Left renal pelvis (tissue), 4 donors: ENCODE measurements at regions not wholly inside any gene's neighbourhood (a gene's known extent, or its start where the extent isn't known, plus 50 kb on each side); places are given as distances from the start of the nearest gene placed in this dataset.

Experiments
- DNase-seq, 4 donors: peaks; one replicate each; pipeline ENCODE4 v3.0.0-alpha.2; 2013; ENCODE audit warnings: low read depth in 4 of 4, low spot score in 3 of 4

- DNase-seq, result no peak
Measured at GRCh38 chr10:129307141-129307540, 159.9 kb upstream of the MGMT start.

- no peak for DNase-seq
Measured at GRCh38 chr10:129308953-129309564, 158.0 kb upstream of the MGMT start.

GRCh38 chr10:129309565-129309964 is 157.5 kb upstream of the MGMT start:
- DNase-seq, result no peak

- DNase-seq, result no peak
Measured at GRCh38 chr10:129310881-129311280, 156.2 kb upstream of the MGMT start.

DNA sequence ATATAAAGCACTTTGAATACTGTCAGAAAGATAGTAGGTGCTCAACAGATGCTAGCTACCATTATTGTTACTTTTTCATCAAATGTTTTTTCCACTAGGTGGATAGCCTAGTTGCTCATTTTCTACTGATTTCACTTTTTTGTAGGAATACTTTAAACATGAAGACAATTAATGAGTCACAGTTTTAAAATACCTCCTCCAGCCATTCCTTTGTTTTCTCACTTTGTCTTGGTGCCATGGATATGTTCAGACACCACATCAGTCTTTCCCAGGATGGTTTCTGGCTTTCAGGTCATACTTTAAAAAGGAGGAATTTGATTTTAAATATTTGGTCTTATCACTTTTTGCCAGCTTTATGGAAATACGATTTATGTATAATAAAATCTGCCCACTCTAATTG is 147.1 kb upstream of the MGMT start:
- no peak for DNase-seq

- no peak for DNase-seq
Measured at GRCh38 chr10:129320340-129320739, 146.7 kb upstream of the MGMT start.

DNA sequence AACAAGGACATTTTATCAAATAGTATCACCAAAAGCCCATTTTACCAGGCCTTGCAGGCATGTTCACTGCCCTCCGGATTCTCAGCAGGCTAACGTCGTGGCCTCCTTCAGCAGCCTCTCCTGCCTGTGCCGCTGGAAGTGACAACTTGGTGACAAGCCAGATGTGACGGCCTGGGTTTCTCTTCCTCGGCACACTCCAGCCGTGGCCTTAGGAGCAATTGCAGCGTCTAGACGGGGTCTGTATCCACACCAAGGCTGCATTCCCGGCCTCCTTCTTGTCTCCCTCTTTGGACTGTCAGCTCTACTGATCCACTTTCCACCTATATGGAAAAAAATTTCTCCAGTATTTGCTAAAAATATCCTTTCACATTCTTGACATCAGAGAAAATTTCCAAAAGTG is 145.3 kb upstream of the MGMT start:
- no peak for DNase-seq

DNA sequence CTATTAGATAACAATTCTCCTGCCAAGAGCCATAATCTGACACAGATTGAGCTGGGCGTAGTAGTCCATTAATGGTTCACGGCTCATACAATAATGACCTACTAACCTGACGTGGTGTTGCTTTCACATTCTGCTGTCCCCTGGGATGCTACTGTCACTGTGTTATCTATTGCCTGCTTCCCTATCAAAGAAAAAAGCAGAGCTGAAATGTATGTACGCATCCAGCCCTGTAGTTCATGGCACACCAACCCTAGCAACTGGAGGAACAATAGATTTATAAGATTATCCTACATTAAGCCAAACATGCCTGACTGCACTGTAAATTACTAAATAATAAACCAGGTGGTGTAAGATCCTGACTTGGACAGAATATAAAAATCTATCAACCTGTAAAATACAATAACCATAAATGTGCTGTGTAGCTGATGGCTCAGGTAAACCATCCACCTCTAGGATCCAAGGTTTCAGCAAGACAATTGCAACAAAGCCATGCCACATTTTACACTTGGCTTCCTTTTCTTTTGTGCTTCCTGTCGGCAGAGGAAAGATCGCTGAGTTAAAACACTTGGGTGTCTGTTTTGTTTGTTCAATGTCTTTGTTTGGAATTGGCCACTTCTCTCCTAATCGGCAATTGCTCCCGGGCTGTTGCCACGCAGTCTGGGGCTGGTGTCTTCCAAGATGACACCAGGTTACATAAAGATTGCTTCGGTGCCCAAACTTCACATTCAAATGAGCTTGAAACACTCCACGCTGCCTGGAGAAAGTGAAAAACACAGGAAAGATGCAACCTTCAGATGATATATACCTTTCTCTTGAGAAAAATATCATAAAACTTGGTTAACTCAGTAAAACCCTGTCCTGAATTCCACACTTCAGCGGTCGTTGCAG is 143.9 kb upstream of the MGMT start:
- no peak for DNase-seq

DNA sequence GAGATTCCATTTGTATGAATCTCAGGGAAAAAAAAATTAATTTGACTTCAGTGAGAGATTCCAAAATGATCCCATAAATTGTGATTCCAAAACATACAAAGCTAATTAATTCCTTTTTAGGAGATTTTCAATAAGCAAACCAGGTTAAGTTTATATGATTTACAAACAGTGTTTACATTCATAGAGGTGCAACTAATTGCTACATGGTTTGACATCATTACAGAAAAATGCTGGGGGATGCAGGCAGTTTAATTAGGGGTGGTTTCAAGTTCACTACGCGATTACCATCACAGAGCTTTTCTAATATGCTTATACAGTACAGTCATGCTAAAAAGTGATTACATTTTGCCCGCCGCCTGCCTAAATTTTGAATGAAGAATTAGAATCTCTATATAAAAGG is 143.2 kb upstream of the MGMT start:
- no peak for DNase-seq

GRCh38 chr10:129325893-129326292 is 141.1 kb upstream of the MGMT start:
- DNase-seq, result no peak

DNA sequence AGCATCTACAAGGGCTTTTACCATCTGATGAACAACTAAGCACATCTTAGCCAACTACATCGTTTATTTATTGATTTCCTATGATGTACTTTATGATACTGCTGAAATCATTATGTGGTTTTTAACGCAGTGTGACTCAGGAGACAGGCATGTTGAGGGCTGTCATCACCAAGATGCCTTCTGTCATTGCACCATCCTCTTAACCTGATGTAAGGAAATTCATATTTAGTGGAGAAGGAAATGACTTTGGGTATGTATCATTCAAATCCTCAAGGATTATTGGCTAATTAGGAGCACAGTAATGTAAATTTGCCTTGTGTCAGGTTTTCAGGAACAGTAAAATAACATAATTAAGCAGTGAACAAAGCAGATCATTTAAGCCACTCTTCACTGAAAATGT is 138.5 kb upstream of the MGMT start:
- DNase-seq, result no peak

DNA sequence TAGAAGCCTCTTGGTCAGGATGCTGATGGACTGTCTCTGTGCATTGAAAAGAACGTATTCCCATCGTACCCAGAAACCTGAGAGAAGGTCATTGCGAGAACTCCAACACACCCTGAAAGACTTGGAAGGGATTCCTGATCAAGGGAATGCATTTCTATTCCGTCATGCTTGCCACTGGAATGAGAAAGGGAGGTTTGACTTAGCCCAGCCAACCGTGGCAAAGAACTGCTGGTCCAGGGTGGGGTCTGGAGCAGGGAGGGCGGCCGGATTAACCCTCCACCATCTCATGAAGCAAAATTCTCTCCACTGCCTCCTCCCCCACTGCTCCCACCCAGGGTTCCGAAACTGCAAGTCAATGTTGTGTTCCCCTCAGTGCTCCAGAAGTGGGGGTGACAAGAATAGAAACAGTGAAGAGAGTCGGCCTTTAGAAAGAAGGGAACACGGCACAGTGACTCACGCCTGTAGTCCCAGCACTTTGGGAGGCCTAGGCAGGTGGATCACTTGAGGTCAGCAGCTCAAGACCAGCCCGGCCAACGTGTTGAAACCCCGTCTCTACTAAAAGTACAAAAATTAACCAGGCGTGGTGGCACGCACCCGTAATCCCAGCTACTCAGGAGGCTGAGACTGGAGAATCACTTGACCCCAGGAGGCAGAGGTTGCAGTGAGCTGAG is 137.5 kb upstream of the MGMT start:
- no peak for DNase-seq

DNA sequence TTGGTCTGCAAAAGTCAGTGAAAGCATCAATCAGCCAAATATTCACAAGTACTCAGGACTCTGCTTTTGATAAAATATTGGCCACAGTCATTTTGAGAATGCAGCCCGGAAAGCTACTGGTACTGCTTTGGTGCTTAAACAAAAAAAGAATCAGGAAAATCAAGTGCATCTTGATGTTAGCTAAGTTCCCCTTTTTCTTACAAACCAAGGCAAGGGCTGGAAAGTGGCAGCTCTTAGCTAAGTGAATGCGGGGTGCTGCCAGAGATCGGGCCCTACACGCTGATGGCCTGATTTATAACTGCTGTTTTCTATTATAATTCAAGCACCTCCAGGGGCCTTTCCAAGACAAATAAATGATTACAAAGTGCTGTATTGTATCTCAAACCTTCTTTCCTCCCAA is 136.8 kb upstream of the MGMT start:
- no peak for DNase-seq

- no peak for DNase-seq
Measured at GRCh38 chr10:129331207-129331838, 135.7 kb upstream of the MGMT start.

- DNase-seq, result no peak
Measured at GRCh38 chr10:129331839-129332220, 135.2 kb upstream of the MGMT start.

GRCh38 chr10:129332476-129332875 is 134.6 kb upstream of the MGMT start:
- DNase-seq, result no peak

DNA sequence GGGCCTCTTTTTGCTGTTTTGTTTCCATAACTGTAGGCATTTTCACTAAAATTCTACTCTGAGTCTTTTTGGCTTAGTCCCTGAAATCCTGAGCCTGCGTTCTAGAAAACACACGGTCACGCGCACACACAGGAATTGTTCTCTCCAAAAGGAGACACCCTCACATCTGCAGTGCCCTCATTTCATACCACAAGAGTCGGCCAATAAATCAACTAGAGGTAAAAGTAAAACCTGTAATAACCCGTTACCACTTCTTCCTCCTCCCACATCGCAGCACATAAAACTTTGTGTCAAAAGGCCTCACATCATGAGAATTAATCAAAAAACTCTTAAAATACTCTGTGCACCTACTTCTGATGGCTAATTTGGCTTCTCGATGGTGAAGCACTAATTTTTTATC is 133.3 kb upstream of the MGMT start:
- DNase-seq, result no peak

- no peak for DNase-seq
Measured at GRCh38 chr10:129334266-129334665, 132.8 kb upstream of the MGMT start.

GRCh38 chr10:129335396-129335795 is 131.6 kb upstream of the MGMT start:
- DNase-seq, result no peak

GRCh38 chr10:129335942-129336341 is 131.1 kb upstream of the MGMT start:
- no peak for DNase-seq

GRCh38 chr10:129339191-129339590 is 127.8 kb upstream of the MGMT start:
- DNase-seq, result no peak
